GM13976 (cell line): ENCODE measurements at regions not wholly inside any gene's neighbourhood (a gene's known extent, or its start where the extent isn't known, plus 50 kb on each side); places are given as distances from the start of the nearest gene placed in this dataset.

Experiments
- DNase-seq: peaks from one replicate; pipeline ENCODE4 v3.0.0; 2012; ENCODE audit warnings: low spot score
- CTCF ChIP-seq: IDR thresholded peaks from 2 replicates; pipeline ENCODE4 v1.5.1; 2012; ENCODE audit warnings: borderline replicate concordance, mild to moderate bottlenecking; ENCODE audit not compliant: insufficient read depth; ENCODE audit errors: extremely low read depth, missing control alignments, control extremely low read depth
- in situ Hi-C: fragments of 300-500 bp; cut with MboI; formaldehyde crosslinking; loops from one replicate; pipeline ENCODE4 v1.12.0; 2022; ENCODE audit warnings: low sequenced_read_pairs, mixed read lengths, inconsistent platforms; ENCODE audit not compliant: unreplicated experiment

GRCh38 chr15:68503791-68504680 lies 72.1 kb upstream of the ITGA11 start:
- no peak for DNase-seq
- in situ Hi-C loops: no loop called here
- TF ChIP-seq CTCF: no peak

- in situ Hi-C loops: no loop called here
- TF ChIP-seq CTCF: no peak
- no peak for DNase-seq
These were observed 72.8 kb upstream of the ITGA11 start for GRCh38 chr15:68504681-68505170.

GRCh38 chr15:68506071-68506470 lies 72.7 kb upstream of the CORO2B start:
- TF ChIP-seq CTCF: no peak
- in situ Hi-C loops: no loop called here
- DNase-seq: no peak

DNA sequence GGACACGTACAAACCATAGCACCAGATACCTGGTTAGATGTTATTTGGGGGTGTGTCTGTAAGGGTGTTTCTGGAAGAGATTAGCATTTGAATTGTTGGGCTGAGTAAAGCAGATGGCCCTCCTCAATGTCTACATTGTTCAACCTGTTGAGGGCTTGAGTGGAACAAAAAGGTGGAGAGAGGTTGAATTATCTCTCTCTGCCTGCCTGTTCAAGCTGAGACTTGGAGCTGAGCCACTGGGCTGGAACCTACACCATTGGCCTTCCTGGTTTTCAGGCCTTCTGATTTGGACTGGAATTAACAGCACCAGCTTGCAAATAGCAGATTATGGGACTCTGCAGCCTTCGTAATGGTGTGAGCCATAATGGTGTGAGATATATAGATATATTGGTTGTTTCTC lies 71.3 kb upstream of the CORO2B start:
- in situ Hi-C loops: no loop called here
- TF ChIP-seq CTCF: no peak

GRCh38 chr15:68508485-68509189 lies 70.2 kb upstream of the CORO2B start:
- DNase-seq: no peak
- in situ Hi-C loops: no loop called here
- TF ChIP-seq CTCF: no peak

More for the DNA sequence above, 71.3 kb upstream of the CORO2B start:
- DNase-seq: no peak

GRCh38 chr15:68510558-68510957 lies 68.2 kb upstream of the CORO2B start:
- in situ Hi-C loops: no loop called here
- TF ChIP-seq CTCF: no peak
- no peak for DNase-seq
